LHCN-M2 (cell line): ENCODE measurements at regions not wholly inside any gene's neighbourhood (a gene's known extent, or its start where the extent isn't known, plus 50 kb on each side); places are given as distances from the start of the nearest gene placed in this dataset.

Experiments
- DNase-seq: peaks from one replicate; pipeline ENCODE4 v3.0.0-alpha.2; 2012; ENCODE audit warnings: low read depth

GRCh38 chr2:79355569-79355968 lies 157.3 kb upstream of the CTNNA2 start:
- DNase-seq, result no peak

- no peak for DNase-seq
Measured at GRCh38 chr2:79327460-79327859, 167.9 kb upstream of the REG3A start.

DNA sequence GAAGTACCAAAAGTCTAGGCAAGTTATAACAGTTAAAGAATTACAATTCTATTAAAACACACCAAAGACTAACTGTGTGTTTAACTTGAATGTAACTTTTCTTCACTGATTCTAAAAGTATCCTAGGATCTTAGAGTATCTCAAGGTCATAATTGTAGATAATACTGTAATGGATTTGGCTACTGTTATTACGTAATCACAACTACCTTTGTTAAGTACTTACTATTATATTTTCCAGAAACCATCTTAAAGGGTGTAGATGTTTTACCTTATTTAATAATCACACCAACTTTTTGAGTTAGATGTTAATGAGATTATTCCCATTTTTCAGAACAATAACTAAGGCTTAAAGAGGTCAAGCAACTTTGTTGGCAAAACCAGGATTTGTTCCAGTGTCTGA lies 161.3 kb upstream of the REG3A start:
- no peak for DNase-seq

DNA sequence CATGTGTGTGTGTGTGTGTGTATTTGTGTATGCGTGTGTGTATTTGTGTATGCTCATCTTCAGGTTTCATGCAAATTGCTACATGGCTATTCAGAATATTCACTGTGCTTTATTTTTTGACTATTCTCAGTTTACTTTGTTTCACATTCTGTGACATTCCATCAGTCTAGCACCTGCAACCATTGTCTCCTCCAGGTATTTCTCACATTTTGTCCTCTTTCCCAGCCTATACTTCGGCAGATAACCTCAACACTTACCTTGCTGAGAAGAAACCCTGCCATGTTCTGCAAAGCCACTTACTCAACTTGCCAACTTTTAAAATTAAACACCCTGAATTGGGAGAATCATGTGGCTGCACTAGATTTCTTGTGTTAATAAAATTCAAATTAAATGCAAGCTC lies 135.4 kb upstream of the REG3A start:
- no peak for DNase-seq

DNA sequence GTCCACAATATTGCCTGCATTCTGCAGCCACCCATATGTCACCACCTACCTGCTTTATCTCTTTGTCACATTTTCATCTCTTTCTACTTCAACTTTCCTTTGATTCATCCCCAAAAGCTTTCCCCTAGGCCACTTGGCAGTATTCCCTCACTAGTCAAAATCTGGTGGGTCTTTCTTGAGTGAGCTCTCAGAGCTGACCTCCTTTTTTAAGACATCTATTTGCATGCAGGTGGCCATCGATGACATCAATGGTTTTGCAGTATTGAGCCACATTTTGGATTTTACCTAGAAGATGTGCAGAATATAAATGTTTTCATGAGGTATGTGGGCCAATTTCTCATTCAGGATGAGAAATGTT lies 133.4 kb upstream of the REG3A start:
- no peak for DNase-seq

GRCh38 chr2:79292239-79292957 lies 132.8 kb upstream of the REG3A start:
- no peak for DNase-seq

DNA sequence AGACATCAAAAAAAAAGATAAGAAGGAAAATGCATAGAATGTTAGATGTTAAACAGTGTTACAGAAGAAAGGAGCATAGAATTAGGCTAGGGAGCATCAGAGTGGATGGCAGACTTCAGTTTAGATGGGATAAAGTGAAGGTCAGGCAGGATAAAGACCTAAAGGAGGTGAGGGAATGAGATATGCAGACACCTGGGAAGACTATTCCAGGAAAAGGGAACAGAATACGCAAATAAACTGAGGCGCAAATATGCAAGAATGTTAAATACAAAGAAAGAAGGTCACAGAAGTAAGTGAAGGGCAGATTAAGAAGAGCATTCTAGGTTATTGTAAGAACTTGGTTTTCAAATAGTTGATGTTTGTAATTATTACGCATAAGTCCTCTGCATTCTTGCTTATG lies 116.3 kb upstream of the REG3A start:
- DNase-seq, result no peak

DNA sequence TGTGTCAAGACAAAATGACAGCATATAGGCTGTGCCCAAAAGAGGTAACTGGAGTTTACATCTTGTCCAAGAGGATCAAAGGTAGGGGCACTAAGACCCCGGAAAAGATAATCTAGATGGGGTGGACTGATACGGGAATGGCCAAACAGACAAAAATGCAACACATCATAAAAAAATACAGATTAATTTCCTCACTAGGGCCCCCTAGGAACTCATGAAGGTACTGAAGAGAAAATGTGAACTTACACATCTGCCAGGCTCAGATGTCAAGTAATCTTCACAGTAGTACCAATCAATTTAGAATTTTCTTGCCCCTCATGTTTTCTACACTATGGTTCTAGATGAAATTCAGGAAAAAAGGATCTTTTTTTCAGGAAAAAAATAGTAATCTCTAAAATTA lies 115.6 kb upstream of the REG3A start:
- DNase-seq, result no peak

GRCh38 chr2:79272616-79273015 lies 113.1 kb upstream of the REG3A start:
- DNase-seq, result no peak

- DNase-seq, result no peak
Measured at GRCh38 chr2:79271456-79271855, 111.9 kb upstream of the REG3A start.

GRCh38 chr2:79260848-79261247 lies 101.3 kb upstream of the REG3A start:
- no peak for DNase-seq

- DNase-seq, result no peak
Measured at GRCh38 chr2:79259959-79260358, 100.4 kb upstream of the REG3A start.

DNA sequence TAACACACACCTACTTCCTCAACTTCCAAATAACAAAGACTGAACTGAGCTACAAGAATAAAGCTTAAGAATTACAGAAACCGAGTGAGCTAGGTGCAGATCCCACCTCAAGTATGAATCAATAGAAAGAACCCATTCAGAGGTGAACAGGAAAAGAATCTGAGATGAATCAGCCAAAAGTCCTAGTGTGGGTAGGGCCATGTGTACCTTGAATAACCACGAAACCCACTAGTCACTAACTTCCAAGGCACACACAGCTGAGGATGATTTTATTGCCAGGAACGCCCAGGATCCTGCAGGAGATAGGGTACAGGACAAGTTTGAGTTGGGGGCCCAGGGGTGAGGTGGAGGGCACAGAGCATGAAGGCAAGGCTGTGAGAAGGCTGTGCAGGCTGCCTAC lies 99.7 kb upstream of the REG3A start:
- no peak for DNase-seq

DNA sequence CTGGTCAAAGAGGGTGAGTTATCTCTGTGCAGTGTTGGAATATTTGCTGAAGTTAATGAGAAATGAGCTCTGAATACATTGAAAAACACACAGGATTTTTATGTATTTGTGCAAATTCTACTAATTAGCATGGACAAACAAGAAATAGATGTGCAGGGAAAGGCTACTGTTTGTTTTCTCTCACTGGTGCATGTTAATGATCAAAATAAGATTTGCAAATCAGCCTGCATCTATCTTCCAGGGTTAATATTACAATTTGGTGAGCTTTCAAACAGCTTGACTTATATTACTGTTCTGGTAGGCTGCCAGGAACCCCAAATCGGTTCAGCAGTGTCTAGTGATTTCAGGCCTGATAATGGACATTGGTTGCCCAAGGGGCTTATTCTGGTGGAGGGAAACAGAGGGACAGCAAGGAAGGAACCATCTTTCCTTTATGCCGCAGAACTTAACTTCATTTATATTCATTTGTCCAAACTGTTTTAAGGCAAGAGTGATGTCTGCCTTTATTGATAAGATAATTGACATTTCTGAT lies 93.8 kb upstream of the REG3A start:
- no peak for DNase-seq

DNA sequence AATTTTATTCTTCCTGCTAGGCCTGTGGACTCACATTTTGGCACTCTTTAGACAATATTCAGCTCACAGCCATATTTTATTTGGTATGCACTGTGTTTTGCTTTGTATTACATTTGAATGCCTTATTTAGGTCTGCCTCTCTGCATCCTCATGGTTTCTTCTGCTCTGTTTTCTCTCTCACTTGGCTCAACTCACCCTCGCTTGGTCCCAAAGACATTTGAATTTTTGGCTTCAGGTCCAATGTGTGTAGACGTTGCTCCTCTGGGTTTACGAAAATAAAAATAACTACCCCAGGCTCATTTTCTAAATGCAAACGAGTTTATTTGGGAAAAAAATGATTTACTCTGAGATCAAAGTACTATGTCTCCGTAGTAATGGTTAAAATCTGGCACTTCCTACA lies 91.1 kb upstream of the REG3A start:
- DNase-seq, result no peak

- no peak for DNase-seq
Measured at GRCh38 chr2:79248776-79249175, 89.2 kb upstream of the REG3A start.

DNA sequence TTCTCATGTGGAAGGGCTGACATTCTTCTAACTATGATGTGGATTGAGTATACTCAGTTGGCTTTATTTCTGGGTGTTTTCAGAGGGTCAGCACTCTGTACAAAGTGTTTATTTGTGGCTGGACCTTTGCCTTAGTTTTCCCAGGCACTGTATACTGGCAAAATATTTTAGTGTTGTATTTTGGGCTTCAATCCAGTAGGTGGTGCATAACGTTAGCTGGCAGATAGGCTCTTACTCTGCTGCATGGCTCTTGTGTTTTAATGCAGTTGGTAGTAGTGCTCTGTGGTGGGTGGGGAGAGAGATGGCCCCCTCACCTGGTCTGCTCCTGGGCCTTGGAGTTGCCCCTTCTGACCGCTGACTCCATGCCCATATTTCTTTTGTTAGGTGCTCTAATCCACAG lies 75.6 kb upstream of the REG3A start:
- no peak for DNase-seq

DNA sequence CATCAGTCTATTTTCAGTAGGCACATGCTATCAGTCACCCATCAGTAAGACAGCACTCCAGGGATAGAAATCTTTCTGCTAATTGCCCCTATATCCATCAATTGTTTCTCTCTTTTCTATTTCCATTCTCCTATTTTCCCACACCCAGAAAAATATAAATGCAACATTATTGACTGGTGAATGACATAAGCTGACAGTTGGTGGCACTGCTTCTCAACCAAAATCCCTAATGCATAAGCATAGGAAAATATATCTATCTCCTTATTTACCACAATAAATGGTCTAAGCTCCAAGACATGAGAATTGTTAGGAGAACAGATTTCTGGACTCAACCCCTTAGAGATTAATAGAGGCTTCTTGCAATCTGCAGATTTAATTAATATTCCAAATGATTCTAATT lies 64.0 kb upstream of the REG3A start:
- no peak for DNase-seq

- DNase-seq, result peak; percentile 10
Measured at GRCh38 chr2:79219383-79219988, 59.9 kb upstream of the REG3A start.

- no peak for DNase-seq
Measured at GRCh38 chr2:79210274-79210917, 50.8 kb upstream of the REG3A start.
